ENCODE measurements at regions not wholly inside any gene's neighbourhood (a gene's known extent, or its start where the extent isn't known, plus 50 kb on each side); places are given as distances from the start of the nearest gene placed in this dataset.
A peak's percentile ranks its signal among the peaks of the same experiment; 100 is the strongest.

- no peak overlapping the region for H3K4me3 ChIP-seq (ENCODE audit: low read depth, low read length)
- in situ Hi-C loops (cut with HindIII; ENCODE audit: low sequenced_read_pairs) = no loop called here
- no peak for DNase-seq (ENCODE audit: low read depth, low spot score)
- TF ChIP-seq CTCF (IDR thresholded peaks at IDR 0.05; ENCODE audit: low read depth, low read length) = no peak
These were observed 110.5 kb upstream of the ZSWIM2 start for GRCh38 chr2:186959486-186959885.

- peak; percentile 10 for DNase-seq (ENCODE audit: low read depth, low spot score)
- TF ChIP-seq CTCF (IDR thresholded peaks at IDR 0.05; ENCODE audit: low read depth, low read length) = no peak
- H3K4me3 ChIP-seq (ENCODE audit: low read depth, low read length) = no peak overlapping the region
- in situ Hi-C loops (cut with HindIII; ENCODE audit: low sequenced_read_pairs) = no loop called here
These were observed 101.7 kb upstream of the ZSWIM2 start for GRCh38 chr2:186950694-186951093.

GRCh38 chr2:186949726-186950256, 100.8 kb upstream of the ZSWIM2 start:
- no peak for DNase-seq (ENCODE audit: low read depth, low spot score)
- H3K4me3 ChIP-seq (ENCODE audit: low read depth, low read length) = no peak overlapping the region
- no peak for TF ChIP-seq CTCF (IDR thresholded peaks at IDR 0.05; ENCODE audit: low read depth, low read length)
- in situ Hi-C loops (cut with HindIII; ENCODE audit: low sequenced_read_pairs) = no loop called here

GRCh38 chr2:186947516-186947915, 98.5 kb upstream of the ZSWIM2 start:
- TF ChIP-seq CTCF (IDR thresholded peaks at IDR 0.05; ENCODE audit: low read depth, low read length) = no peak
- in situ Hi-C loops (cut with HindIII; ENCODE audit: low sequenced_read_pairs) = no loop called here
- no peak for DNase-seq (ENCODE audit: low read depth, low spot score)
- no peak overlapping the region for H3K4me3 ChIP-seq (ENCODE audit: low read depth, low read length)

- in situ Hi-C loops (cut with HindIII; ENCODE audit: low sequenced_read_pairs) = no loop called here
- H3K4me3 ChIP-seq (ENCODE audit: low read depth, low read length) = no peak overlapping the region
- TF ChIP-seq CTCF (IDR thresholded peaks at IDR 0.05; ENCODE audit: low read depth, low read length) = no peak
- DNase-seq (ENCODE audit: low read depth, low spot score) = no peak
These were observed 98.0 kb upstream of the ZSWIM2 start for GRCh38 chr2:186946896-186947467.

GRCh38 chr2:186941853-186942252, 92.9 kb upstream of the ZSWIM2 start:
- DNase-seq (ENCODE audit: low read depth, low spot score) = no peak
- in situ Hi-C loops (cut with HindIII; ENCODE audit: low sequenced_read_pairs) = no loop called here
- no peak for TF ChIP-seq CTCF (IDR thresholded peaks at IDR 0.05; ENCODE audit: low read depth, low read length)
- H3K4me3 ChIP-seq (ENCODE audit: low read depth, low read length) = no peak overlapping the region
